ENCODE measurements at regions not wholly inside any gene's neighbourhood (a gene's known extent, or its start where the extent isn't known, plus 50 kb on each side); places are given as distances from the start of the nearest gene placed in this dataset.

GRCh38 chr2:201978333-201978732 is 55.3 kb upstream of the FZD7 start:
- Mint-ChIP-seq H3K27me3 (peaks cover 2% of the 10 kb centered on the region), H3K4me3 (no peak overlapping the region), H3K36me3 (ENCODE audit: low read depth) (no peaks in the 10 kb centered on the region), H3K9me3 (ENCODE audit: low read depth) (no peaks in the 10 kb centered on the region), H3K27ac (no peak overlapping the region), H3K4me1 (no peaks in the 10 kb centered on the region)
- no peak for ATAC-seq
- intact Hi-C loops (cut with DNase I, micrococcal nuclease), result no loop called here
- ChIA-PET POLR2A (no interaction called here), CTCF (interaction anchor here (1.1 kb wide), 1 partner anchor 118 kb away, joined by 3 read pairs; no protein-coding TSS in a partner anchor)
- DNase-seq, result no peak

GRCh38 chr2:201978986-201979385 is 54.7 kb upstream of the FZD7 start:
- ATAC-seq, result no peak

GRCh38 chr2:201980389-201980821 is 53.2 kb upstream of the FZD7 start:
- H3K27me3 Mint-ChIP-seq, result peaks cover 2% of the 10 kb centered on the region
- no peaks in the 10 kb centered on the region for H3K4me1 Mint-ChIP-seq
- no peak for ATAC-seq
- no peak overlapping the region for H3K27ac Mint-ChIP-seq
- DNase-seq, result no peak
- POLR2A ChIA-PET, result no interaction called here
- no peaks in the 10 kb centered on the region for H3K9me3 Mint-ChIP-seq (ENCODE audit: low read depth)
- CTCF ChIA-PET, result no interaction called here
- H3K4me3 Mint-ChIP-seq, result no peak overlapping the region
- no peaks in the 10 kb centered on the region for H3K36me3 Mint-ChIP-seq (ENCODE audit: low read depth)
- intact Hi-C loops (cut with DNase I, micrococcal nuclease), result no loop called here

More at GRCh38 chr2:201978986-201979385, 54.7 kb upstream of the FZD7 start:
- no peak overlapping the region for H3K27ac Mint-ChIP-seq
- ChIA-PET POLR2A (no interaction called here), CTCF (interaction anchor here (1.1 kb wide), 1 partner anchor 118 kb away, joined by 3 read pairs; no protein-coding TSS in a partner anchor)
- no peaks in the 10 kb centered on the region for H3K4me1 Mint-ChIP-seq
- peaks cover 2% of the 10 kb centered on the region for H3K27me3 Mint-ChIP-seq
- H3K9me3 Mint-ChIP-seq (ENCODE audit: low read depth), result no peaks in the 10 kb centered on the region
- H3K36me3 Mint-ChIP-seq (ENCODE audit: low read depth), result no peaks in the 10 kb centered on the region
- intact Hi-C loops (cut with DNase I, micrococcal nuclease), result no loop called here
- no peak for DNase-seq
- H3K4me3 Mint-ChIP-seq, result no peak overlapping the region

- no peak for DNase-seq
- no peaks in the 10 kb centered on the region for H3K9me3 Mint-ChIP-seq (ENCODE audit: low read depth)
- intact Hi-C loops (cut with DNase I, micrococcal nuclease), result no loop called here
- CTCF ChIA-PET, result interaction anchor here (0.6 kb wide), 1 partner anchor 8 kb away, joined by 3 read pairs; no protein-coding TSS in a partner anchor
- no peak overlapping the region for H3K27ac Mint-ChIP-seq
- POLR2A ChIA-PET, result no interaction called here
- H3K27me3 Mint-ChIP-seq, result peaks cover 2% of the 10 kb centered on the region
- no peak overlapping the region for H3K4me3 Mint-ChIP-seq
- ATAC-seq, result no peak
- H3K36me3 Mint-ChIP-seq (ENCODE audit: low read depth), result no peaks in the 10 kb centered on the region
- no peaks in the 10 kb centered on the region for H3K4me1 Mint-ChIP-seq
Measured at GRCh38 chr2:201980946-201981345, 52.7 kb upstream of the FZD7 start.

- intact Hi-C loops (cut with DNase I, micrococcal nuclease), result no loop called here
- Mint-ChIP-seq H3K4me3 (no peak overlapping the region), H3K27ac (no peak overlapping the region), H3K27me3 (peaks cover 2% of the 10 kb centered on the region), H3K4me1 (no peaks in the 10 kb centered on the region), H3K36me3 (ENCODE audit: low read depth) (no peaks in the 10 kb centered on the region), H3K9me3 (ENCODE audit: low read depth) (no peaks in the 10 kb centered on the region)
- POLR2A ChIA-PET, result no interaction called here
- CTCF ChIA-PET, result no interaction called here
- no peak for ATAC-seq
- DNase-seq, result no peak
Measured at GRCh38 chr2:201983174-201983573, 50.5 kb upstream of the FZD7 start.

- ATAC-seq (no peak), DNase-seq (no peak)
- intact Hi-C loops (cut with DNase I, micrococcal nuclease), result no loop called here
- Mint-ChIP-seq H3K4me1 (no peaks in the 10 kb centered on the region), H3K9me3 (ENCODE audit: low read depth) (no peaks in the 10 kb centered on the region), H3K4me3 (no peak overlapping the region), H3K27ac (no peak overlapping the region), H3K27me3 (peaks cover 2% of the 10 kb centered on the region), H3K36me3 (ENCODE audit: low read depth) (no peaks in the 10 kb centered on the region)
- ChIA-PET POLR2A (no interaction called here), CTCF (interaction anchor here (0.9 kb wide), 1 partner anchor 15 kb away, joined by 4 read pairs; no protein-coding TSS in a partner anchor)
Measured at GRCh38 chr2:201983800-201984199, 49.9 kb upstream of the FZD7 start.

All from activated CD4-positive, alpha-beta T cell treated with anti-CD3 and anti-CD28 coated beads for 36 hours (primary cell).